GM18858 (cell line): ENCODE measurements at regions not wholly inside any gene's neighbourhood (a gene's known extent, or its start where the extent isn't known, plus 50 kb on each side); places are given as distances from the start of the nearest gene placed in this dataset.

Experiments
- ATAC-seq: cut with Tn5 transposase; IDR thresholded peaks from one replicate; pipeline ENCODE4 v1.9.1; 2021; ENCODE audit not compliant: unreplicated experiment

DNA sequence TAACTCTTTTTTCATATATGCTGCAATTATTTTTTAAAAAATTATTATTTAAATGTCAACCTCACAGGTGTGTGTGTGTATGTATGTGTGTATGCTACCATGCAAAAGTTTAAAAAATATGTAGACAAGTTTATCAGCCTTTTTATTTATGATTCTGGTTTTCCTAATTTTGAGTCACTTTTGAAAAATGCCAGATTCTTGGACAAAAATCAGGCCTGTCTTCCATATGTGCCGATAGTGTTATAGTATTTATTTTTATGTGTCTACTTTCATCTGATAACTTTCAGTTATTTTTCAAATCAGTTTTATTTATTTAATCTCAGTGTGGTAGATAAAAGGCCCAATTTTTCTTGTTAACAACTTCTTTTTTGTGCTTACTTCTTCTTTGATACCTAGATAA lies 176.2 kb downstream of the RDH14 start:
- ATAC-seq, result no peak

DNA sequence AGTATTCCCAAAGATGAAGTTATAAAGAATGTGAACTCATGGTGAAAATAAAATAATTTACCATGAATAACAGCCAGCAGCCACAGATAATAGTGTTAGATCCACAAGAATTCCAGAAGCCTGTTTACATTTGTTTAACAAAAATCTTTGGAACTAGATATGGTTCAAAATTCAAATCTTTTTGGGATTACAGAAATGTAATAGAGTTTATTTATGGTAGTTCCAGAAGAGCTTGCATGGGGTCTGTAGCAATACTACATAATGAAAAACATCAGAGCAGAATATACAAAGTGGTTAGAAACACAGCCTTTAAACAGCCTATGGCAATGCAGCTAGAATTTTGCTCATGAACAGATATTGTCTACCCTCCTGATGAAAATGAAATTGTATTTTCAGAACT lies 179.1 kb downstream of the RDH14 start:
- no peak for ATAC-seq

DNA sequence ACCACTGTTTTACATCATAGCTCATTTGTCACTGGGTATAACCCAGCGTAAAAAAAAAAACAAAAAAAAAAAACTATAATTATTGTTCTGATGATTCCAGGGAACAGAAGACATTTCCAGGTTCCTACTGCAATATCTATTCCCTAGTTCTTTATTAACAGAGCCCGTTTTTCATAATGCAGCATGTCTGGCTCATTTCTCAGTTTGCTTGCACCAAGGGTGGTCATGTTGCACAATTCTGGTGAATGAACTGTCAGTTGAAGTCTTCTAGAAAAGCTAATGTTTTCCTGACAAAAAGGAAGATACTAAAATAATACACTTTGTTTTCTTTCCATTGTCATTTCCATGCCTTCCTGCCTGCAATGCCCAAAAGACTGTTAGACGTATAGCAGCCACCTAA lies 180.1 kb downstream of the RDH14 start:
- no peak for ATAC-seq

DNA sequence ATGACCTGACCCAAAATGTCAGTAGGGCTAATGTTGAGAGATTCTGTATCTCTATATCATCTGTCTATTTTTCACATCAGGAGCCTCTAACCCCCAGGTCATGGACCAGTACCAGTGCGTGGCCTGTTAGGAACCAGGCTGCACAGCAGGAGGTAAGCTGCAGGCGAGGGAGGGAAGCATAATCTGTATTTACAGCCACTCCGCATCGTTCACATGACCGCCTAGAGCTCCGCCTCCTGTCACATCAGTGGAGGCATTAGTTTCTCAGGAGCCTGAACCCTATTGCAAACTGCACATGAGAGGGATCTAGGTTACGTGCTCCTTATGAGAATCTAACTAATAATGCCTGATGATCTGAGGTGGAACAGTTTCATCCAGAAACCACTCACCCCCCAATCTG lies 180.6 kb downstream of the RDH14 start:
- ATAC-seq, result no peak

DNA sequence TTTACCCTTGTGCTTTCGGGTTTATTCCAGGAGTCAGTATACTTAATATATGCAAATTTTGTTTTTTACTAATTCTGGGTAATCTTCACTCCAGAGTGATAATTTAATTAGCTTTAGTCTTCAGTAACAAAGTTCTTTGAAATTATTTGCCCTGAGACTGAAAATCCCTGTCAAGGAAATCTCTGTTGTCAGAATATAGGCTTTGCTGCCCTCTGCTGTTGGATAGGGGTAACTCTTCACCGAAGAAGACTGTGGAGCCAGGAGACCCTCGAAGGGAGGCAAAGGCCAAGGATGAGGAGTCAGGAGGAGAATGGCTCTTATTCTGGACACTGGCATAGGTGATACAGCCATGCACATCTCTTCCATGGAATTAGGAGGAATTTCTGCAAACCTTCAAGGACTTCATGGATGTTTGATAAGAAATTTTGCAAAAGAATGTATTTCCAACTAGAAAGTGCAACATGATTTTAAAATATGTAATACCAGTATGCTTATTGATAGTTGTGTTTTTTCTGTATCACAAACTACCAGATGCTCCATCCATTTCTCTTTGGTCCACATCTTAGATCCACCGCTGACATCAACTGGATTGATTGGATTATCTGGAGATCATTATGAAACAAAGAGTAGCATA lies 182.3 kb downstream of the RDH14 start:
- ATAC-seq, result peak; percentile 78

DNA sequence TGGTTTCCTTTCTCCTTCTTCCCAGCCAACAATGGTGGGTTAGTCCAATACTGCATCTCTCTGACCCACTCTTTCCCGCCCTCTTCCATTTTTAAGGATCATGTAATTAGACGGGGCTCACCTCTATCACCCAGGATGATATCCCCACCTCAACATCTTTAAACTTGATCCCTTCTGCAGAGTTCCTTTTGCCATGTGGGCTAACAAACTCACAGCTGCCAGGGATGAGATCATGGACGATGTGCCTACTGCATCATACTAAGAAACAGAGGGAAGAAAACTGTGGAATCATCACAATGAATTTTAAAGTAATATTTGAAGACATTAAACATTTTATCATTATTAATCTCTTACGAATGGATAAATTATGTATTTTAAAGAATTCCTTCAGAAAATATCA lies 183.5 kb downstream of the RDH14 start:
- ATAC-seq, result no peak

DNA sequence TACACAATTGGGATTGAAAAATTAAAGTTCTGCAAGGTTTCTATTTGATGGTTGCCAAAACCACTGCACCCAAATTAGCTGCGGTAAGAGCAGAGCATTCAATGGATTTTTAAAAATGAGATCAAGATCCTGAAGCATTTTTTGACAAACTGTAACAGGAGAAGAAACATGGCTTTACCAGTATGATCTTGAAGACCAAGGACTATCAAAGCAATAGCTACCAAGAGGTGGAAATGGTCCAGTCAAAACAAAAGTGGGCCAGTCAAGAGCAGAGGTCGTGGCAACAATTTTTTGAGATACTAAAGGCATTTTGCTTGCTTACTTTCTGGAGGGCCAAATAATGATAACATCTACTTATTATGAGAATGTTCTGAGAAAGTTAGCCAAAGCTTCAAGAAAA lies 186.8 kb downstream of the RDH14 start:
- ATAC-seq, result no peak

DNA sequence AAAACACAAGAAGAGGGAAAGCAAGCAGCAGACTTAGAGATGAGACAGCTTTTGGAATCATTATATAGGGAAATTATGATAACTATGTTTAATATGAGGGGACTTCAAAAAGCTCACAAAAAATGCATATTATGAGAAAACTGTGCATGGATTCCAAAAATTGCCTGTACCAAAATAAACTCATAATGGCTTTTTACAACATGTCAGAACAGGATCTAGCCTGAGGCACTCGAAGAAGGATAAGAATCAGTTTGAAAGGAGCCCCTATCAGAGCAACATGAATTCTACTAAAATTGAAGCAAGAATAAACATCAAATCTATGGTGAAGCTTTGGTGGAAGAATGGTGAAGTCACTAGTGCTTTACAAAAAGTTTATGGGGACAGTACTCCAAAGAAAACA lies 187.4 kb downstream of the RDH14 start:
- no peak for ATAC-seq

DNA sequence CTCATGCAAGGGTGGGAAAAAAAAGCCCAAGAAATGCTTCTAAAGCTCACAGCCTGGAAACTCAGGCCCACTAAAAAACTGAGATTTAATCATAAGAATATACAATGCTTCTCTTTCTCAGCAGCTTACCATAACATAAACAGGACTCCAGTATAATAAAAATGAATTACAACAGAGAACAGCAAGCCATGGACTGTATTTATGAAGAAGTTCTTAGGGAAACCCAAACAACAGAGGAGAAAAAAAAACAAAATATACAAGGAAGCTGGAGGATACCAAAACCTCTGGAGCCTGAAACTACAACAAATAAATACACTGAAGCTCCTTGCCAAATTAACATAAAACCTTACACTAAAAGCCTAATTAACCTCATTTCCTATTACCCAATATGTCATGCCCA lies 187.8 kb downstream of the RDH14 start:
- no peak for ATAC-seq

DNA sequence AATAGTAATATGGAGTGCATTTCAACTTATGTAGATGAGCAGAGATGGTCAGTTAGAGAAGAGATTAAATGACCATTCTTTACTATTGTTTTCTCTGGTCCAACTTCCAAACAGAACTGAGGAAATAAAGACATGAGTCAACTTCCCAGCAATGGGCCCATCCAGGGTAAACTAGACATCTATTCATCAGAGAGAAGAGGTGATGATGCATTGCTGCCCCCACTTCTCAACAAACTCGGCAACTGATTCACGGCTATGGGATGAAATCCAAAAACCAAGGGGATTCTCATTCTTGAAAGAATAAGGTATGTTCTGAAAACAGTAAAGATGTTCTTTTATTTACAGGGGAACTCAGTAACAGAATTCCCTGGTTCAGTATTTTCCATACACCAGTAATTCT lies 190.7 kb downstream of the RDH14 start:
- ATAC-seq, result no peak

DNA sequence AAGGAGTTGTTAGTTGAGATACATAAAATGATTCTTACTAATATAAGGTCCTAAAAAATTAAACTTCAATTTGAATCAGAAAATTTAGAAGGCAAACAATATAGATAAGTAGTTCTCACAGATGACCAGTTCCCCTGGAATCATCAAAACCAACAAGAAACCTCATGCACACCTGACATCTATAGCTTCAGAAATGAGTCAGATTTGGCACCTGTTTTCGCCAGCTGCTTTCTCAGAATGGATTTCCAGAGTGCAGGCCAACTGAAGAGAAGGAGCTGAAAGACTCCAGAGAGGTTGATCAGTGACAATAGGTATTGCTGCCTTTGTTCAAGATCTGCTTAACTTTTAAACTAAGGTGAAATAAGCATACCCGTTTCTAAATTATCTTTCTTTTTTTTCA lies 192.4 kb downstream of the RDH14 start:
- ATAC-seq, result no peak

DNA sequence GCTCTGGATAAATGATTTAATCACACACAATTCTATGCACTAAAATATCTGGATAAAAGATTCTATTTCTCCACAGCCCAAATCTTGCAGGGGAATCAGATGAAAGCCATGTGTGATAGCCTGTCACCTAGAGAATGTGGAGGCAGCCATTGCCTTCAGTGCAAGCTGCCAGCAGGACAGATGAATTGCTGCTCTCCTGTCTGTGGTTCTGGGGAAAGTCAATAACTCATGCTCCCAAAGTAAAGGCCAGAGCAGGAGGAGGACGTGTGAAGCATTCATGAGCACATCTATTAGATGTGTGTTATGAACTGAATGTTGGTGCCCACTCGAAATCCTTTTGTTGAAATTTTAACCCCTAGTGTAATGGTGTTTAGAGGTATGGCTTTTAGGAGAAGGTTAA lies 195.1 kb downstream of the RDH14 start:
- ATAC-seq, result no peak

DNA sequence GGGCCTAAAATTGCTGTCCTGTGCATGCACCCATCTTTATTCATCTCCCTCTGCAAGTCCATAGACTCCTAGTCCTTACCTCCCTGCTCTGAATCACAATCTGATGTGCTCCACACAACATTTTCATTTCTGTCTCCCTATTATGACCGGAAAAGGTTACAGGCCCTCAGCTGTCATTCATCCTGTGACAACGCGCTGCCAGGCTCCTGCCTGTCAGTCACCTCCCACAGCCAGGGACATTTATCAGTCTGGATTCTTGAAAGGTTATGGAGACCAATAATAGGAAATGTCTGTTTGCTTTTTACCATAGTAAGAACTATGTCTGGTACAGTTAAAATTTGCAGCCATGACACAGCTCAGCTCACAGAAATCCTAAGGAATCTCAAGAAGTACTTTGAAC lies 197.1 kb downstream of the RDH14 start:
- no peak for ATAC-seq

DNA sequence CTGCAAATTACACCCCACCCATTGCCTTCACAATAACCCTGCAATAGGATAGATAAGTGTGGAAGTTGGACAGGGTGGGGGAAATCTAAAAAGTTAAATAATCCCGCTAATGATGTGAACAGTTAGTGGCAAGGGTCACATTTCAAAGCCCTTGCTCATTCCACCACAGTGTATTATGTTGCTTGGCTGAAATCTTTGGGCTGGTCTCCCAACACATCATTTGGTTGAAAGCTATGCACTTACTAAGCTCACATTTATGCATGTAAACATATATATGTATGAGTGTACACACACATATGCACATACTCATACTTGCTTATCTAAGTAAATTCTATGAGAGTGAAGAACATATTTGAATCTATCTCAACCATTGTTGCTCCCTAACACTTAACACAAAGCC lies 197.8 kb downstream of the RDH14 start:
- no peak for ATAC-seq

DNA sequence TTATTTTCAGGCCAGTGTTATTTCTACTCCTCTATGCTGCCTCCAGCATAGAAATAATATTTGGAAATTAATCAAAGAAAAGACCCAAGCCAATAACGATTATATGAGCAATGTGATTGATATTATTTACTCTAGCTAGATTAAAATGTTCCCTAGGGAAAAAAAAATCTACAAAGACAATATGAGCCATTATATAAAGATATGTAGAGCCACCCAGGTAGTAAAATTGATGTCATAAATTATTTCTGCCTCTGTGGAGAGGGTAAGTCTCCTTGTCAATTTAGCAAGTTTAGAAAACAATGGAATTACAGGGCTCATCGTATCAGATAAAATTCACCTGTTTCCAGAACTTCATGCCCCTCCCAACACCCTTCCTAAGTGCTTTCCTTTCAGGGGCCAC lies 202.9 kb downstream of the RDH14 start:
- ATAC-seq, result no peak

DNA sequence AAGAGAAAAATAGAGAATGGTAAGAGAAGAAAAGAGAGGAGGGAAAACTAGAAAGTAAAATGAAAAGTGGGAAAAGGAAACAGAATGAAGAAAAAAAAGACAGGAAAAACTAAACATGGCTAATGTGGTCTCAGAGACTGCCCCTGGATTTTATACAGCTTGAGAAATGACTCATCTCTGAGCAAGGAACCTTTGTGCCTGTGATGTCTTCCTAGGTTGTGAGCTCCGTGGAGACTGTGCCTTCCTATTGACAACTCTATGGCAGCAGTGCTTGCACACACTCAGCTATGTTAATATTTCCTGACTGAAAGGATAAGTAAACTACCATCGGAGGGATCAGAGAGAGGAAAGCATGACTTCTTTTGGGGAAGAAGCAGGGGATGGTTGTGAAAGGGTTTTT lies 203.8 kb downstream of the RDH14 start:
- ATAC-seq, result no peak

DNA sequence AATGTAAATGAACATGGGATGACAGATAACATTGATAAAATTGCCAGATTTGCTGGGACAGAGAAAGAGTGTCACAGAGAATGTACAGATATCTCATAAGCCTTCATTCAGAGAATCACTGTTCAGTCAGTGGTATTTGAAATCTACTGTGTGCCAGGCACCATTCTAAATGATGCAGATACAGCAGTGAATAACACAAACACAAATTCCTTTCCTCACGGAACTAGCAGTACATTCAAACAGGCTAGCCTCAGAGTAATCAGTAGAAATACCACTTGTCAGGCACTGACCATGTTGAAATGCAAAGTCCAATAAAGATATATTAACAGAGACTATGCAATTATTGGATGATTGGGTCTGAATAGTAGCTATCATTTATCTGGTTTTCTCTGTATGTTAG lies 211.0 kb downstream of the RDH14 start:
- no peak for ATAC-seq

DNA sequence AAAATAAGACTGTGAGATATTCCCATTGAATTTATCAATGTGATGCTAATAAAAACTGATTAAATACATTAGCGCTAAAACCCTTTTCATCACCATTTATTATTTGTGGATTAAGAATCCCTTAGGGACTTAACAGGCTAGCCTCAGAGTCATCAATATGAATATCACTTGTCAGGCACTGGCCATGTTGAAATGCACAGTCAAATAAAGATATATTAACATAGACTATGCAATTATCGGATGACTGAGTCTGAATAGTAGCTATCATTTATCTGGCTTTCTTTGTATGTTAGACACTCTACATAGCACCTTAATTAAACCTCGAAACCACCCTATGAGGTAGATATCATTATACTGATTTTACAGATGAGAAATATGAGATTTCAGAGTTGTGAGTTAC lies 213.6 kb downstream of the RDH14 start:
- no peak for ATAC-seq

DNA sequence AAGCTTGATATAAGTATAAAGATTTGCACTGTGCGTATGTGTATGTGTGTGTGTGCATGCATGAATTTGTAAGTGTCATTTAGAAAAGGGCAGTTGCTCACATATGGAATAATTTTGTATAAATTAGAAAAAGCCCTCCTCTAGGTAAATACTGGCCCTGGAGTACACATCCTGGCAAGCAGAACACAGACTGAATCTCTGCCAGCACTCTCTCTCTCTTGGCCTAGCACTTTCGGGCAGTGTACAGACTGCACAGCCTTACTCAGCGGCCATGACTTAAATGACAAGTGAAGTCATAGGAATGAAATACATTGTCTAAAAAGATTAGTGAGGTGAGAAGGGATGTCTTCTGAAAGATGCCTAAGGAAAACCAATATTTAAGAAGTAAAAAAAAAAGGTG lies 214.1 kb downstream of the RDH14 start:
- ATAC-seq, result no peak

DNA sequence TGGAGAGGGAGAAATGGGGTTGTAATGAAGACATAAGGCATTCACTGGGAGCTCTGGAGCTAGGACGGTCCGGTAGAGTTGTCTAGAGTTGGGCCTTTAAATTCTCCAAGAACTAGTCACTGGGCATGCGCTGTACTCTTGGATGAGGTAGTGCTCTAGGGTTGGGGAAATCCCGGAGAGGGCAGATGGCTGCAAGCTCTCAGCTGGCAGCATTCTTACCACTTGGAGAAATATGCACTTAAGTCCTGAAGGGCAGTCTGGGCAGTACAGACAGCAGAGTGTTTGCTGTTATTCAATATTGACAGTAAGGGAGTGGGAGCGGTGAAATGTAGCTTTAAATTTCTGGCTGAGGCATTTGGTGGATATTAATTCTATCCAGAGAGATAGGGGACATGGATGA lies 214.6 kb downstream of the RDH14 start:
- ATAC-seq, result no peak

DNA sequence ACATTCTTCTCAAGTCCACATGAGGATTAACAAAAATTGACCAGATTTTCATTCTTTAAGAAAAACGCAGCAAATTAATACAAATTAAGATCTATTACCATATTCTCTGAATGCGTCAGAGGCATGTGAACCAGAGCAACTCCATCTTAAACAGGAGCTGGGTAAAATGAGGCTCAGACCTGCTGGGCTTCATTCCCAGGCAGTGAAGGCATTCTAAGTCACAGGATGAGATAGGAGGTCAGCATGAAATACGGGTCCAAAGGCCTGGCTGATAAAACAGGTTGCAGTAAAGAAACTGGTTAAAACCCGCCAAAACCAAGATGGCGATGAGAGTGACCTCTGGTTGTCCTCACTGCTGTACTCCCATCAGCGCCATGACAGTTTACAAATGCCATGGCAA lies 217.6 kb downstream of the RDH14 start:
- ATAC-seq, result no peak

DNA sequence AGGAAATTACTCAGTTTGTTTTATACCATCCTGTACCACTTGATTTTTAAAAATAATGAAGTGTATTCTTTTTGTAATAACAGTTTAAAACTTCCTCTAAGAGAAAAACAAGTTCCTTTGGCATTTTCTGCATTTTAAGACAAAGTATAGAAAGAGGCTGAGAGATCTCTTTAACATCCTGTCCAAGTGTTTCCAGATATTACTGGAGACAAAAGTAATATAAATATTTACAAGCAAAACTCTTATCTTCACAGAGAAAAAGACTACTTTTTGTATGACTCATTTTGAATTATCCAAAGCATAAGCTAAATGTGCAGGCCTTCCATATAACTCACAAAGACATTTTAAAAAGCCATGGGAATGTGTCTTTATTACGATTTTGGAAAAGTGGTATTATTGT lies 221.1 kb downstream of the RDH14 start:
- ATAC-seq, result no peak

DNA sequence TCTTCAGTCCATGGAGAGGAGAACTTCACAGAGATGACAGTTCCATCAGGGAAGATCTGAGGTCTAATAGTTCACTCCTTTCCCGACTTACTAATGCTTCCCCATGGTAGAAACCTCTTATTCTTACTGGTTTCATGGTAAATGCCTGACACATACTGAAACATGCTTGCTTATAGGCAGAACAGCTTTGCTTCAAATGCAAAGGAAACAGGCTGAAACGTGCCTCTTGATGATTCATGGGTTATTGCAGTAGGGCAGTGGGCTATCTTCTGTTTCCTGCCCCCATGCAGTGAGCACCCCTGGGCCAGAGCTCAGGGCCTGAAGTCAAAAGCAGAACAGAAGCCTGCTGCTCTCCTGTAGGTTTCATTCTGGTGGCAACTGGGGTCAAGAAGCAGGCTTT lies 223.5 kb downstream of the RDH14 start:
- ATAC-seq, result no peak

DNA sequence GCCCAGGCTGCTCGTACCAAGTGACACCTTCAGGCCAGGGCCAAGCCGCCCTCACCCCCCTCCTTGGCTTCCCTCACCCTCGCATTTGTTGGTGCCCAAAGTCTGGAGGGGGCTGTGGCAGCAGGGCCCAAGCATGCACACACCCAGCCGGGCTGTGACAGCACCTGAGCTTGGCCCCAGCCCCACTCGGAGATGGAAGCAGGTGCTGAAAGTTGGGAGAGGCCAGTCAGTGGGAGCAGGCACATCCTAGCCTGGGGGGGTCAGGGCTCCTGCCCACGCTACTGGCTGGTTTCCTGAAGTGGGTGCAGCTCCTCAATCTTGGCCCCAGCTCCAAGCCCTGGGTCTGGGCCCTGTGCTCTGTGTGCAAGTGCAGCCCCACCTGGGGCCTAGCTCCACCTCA lies 228.0 kb downstream of the RDH14 start:
- no peak for ATAC-seq
